ENCODE measurements at regions not wholly inside any gene's neighbourhood (a gene's known extent, or its start where the extent isn't known, plus 50 kb on each side); places are given as distances from the start of the nearest gene placed in this dataset.

DNA sequence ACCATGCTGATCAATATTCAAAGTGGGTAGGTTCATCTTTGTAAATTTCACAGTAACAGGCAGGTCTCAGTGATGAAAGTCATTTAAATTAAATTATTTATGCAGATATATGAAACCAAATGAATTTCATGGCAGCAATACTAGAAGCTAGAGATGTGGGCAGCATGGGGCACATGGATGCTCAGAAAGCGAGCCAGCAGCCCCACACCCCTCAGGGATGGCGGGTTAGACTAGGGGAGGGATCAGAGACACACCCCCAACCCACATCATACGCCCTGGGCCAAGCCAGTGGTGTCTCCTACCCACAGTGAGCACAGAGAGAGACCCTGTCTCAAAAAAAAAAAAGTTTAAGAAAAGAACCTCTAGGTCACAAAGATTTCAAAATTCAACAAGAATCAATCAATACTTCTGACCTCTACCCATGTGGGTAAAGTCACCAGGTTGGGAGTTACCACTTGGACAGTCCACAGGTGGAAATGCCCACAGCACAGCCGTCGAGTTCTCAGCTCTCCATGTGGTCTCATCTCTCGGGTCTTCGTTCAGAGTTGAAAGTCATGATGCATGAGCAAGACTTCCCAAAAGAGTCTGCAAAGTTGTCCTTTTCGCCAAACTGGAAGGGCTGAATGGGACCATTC is 79.3 kb upstream of the PPP2R2D start:
- Histone ChIP-seq H3K27me3 (ENCODE audit: control insufficient read depth in 1 of 2, insufficient read depth in 2 of 2, low read length in 2 of 2) (peaks cover 0 to 43% of the 10 kb centered on the region in 2 experiments; a peak in 4 of 5 replicates), H3K4me3 (replicated peaks in 1 of 3; ENCODE audit: insufficient read depth in 1 of 3, low read depth in 2 of 3, low read length in 3 of 3) (no peak overlapping the region), H3K36me3 (replicated peaks in 1 of 2; ENCODE audit: control insufficient read depth in 1 of 2, insufficient read depth in 2 of 2, low read length in 2 of 2) (no peaks in the 10 kb centered on the region), H4K20me1 (ENCODE audit: insufficient read depth, low read length) (no peaks in the 10 kb centered on the region), H3K4me1 (ENCODE audit: insufficient read depth, low read length) (no peaks in the 10 kb centered on the region), H3K9me3 (ENCODE audit: low read length) (no peaks in the 10 kb centered on the region), H3K9ac (ENCODE audit: insufficient read depth, low read depth, low read length) (no peak overlapping the region), H2AFZ (ENCODE audit: low read length) (no peak overlapping the region), H3K79me2 (ENCODE audit: insufficient read depth, low read length) (no peaks in the 10 kb centered on the region), H3K27ac (ENCODE audit: extremely low read length, insufficient read depth, low read length) (no peak overlapping the region), H3K4me2 (ENCODE audit: low read depth, low read length) (no peak overlapping the region)
- ChIA-PET POLR2A (no interaction called here), CTCF (ENCODE audit: low intra/inter-chr PET ratio, low total read pairs) (no interaction called here)
- no TSS peak for BruUV-seq (replicated peaks)
- FAIRE-seq (no peak), DNase-seq (ENCODE audit: low spot score) (no peak), ATAC-seq (no peak)
- in situ Hi-C loops (cut with HindIII; ENCODE audit: extremely low pct_ligation_motif_present, low pct_unique_long_range_greater_than_20kb) = no loop called here
- 0% methylated on average over 3 of the region's 8 CpGs for WGBS (ENCODE audit: low lambda C conversion rate)
- intact Hi-C loops (cut with micrococcal nuclease; ENCODE audit: unreplicated experiment) = no loop called here
- TF ChIP-seq AGO1 (IDR thresholded peaks at IDR 0.05; ENCODE audit: low read depth, low read length, poor library complexity, severe bottlenecking) = no peak
- TF ChIP-seq, protein P1, sequence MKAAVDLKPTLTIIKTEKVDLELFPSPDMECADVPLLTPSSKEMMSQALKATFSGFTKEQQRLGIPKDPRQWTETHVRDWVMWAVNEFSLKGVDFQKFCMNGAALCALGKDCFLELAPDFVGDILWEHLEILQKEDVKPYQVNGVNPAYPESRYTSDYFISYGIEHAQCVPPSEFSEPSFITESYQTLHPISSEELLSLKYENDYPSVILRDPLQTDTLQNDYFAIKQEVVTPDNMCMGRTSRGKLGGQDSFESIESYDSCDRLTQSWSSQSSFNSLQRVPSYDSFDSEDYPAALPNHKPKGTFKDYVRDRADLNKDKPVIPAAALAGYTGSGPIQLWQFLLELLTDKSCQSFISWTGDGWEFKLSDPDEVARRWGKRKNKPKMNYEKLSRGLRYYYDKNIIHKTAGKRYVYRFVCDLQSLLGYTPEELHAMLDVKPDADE (CRISPR knock-in tag; IDR thresholded peaks at IDR 0.05) = no peak
- no peak for TF ChIP-seq ZNF775 (CRISPR knock-in tag; IDR thresholded peaks at IDR 0.05; ENCODE audit: borderline replicate concordance)
- TF ChIP-seq, protein P2, sequence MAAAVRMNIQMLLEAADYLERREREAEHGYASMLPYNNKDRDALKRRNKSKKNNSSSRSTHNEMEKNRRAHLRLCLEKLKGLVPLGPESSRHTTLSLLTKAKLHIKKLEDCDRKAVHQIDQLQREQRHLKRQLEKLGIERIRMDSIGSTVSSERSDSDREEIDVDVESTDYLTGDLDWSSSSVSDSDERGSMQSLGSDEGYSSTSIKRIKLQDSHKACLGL (CRISPR knock-in tag; IDR thresholded peaks at IDR 0.05) = no peak
- no peak for TF ChIP-seq SKI (IDR thresholded peaks at IDR 0.05; ENCODE audit: partially characterized antibody)
- TF ChIP-seq MIXL1 (CRISPR knock-in tag; IDR thresholded peaks at IDR 0.05) = no peak
- TF ChIP-seq, protein P3, sequence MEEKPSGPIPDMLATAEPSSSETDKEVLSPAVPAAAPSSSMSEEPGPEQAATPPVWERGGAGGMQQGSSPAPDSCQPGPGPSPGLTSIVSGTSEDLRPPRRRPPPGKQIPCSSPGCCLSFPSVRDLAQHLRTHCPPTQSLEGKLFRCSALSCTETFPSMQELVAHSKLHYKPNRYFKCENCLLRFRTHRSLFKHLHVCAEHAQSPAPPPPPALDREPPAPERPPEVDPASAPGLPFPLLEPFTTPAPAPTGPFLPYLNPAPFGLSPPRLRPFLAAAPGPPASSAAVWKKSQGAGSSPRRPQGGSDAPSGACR (CRISPR knock-in tag; IDR thresholded peaks at IDR 0.05) = no peak
- no peak for TF ChIP-seq TGIF2 (CRISPR knock-in tag; IDR thresholded peaks at IDR 0.05)
- TF ChIP-seq, protein P4, sequence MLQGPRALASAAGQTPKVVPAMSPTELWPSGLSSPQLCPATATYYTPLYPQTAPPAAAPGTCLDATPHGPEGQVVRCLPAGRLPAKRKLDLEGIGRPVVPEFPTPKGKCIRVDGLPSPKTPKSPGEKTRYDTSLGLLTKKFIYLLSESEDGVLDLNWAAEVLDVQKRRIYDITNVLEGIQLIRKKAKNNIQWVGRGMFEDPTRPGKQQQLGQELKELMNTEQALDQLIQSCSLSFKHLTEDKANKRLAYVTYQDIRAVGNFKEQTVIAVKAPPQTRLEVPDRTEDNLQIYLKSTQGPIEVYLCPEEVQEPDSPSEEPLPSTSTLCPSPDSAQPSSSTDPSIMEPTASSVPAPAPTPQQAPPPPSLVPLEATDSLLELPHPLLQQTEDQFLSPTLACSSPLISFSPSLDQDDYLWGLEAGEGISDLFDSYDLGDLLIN (CRISPR knock-in tag; IDR thresholded peaks at IDR 0.05; ENCODE audit: borderline replicate concordance) = no peak
- TF ChIP-seq ADNP (CRISPR knock-in tag; IDR thresholded peaks at IDR 0.05) = no peak
- TF ChIP-seq SRSF9 (IDR thresholded peaks at IDR 0.05; ENCODE audit: borderline replicate concordance, insufficient read depth, low read depth, low read length, poor library complexity, severe bottlenecking) = no peak
- no peak for TF ChIP-seq IRX3 (CRISPR knock-in tag; IDR thresholded peaks at IDR 0.05; ENCODE audit: borderline replicate concordance, low read depth)
